RWPE1 (cell line): ENCODE measurements at regions not wholly inside any gene's neighbourhood (a gene's known extent, or its start where the extent isn't known, plus 50 kb on each side); places are given as distances from the start of the nearest gene placed in this dataset.

Experiments used
- CTCF ChIA-PET: fragments of 350-600 bp; sonication (Branson Sonifier 250); formaldehyde crosslinking; extraction: SDS; loops from one replicate; lab custom pipeline; 2021; lab: Yijun Ruan, JAX
- POLR2A ChIA-PET: fragments of 400-600 bp; formaldehyde crosslinking; extraction: SDS; loops from one replicate; lab custom pipeline; 2020; ENCODE audit warnings: antibody characterized with exemption; ENCODE audit not compliant: low non-redundant PET; lab: Yijun Ruan, JAX
- DNase-seq: peaks from one replicate; pipeline ENCODE4 v3.0.0; 2012; ENCODE audit warnings: low spot score
- H3K27ac ChIP-seq: fragments of 450-650 bp; 2 replicates; pipeline ENCODE4 v1.5.1; 2017
- CTCF ChIP-seq: fragments of 450-650 bp; conservative IDR thresholded peaks from 2 replicates; pipeline ENCODE4 v1.5.1; 2017; ENCODE audit warnings: low read depth, mild to moderate bottlenecking

- DNase-seq: no peak
- TF ChIP-seq CTCF: no peak
- H3K27ac ChIP-seq: no peak overlapping the region
- POLR2A ChIA-PET: no interaction called here
- CTCF ChIA-PET: no interaction called here
These were observed 1013.1 kb downstream of the NR2F1-AS1 start for GRCh38 chr5:92567831-92568450.

DNA sequence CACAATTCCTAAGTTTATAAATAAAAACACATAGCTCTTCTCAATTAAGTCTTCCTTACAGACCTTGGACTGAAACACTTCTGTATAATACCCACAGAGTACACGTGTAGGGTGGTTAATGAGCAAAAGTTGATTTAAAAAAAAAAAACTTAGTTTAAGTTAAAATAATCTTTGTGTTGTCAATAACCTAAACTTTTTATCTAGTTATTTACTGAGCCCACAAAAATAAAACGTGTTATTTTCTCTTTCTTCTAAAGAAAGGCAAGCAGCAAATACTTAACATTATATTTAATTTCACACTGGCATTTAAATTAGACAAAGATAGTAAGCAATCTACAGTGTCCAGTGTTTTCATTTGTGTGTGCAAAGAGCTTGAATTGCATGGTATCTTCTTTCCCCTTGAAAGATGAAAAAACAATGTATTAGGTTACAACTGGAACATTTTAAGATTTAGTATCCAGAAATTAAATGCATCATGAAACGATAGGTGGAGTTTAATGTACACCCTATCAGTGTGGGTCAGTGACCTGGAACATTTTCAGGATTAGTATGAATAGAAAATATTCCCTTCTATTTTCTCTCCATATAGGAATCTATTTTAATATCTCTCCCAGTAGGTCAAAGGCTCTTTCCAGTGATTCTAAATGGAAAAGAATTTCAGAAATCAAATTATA, 1014.8 kb downstream of the NR2F1-AS1 start:
- no peak for DNase-seq
- ChIA-PET CTCF (no interaction called here), POLR2A (no interaction called here)
- no peak for TF ChIP-seq CTCF
- no peak overlapping the region for H3K27ac ChIP-seq

- ChIA-PET CTCF (no interaction called here), POLR2A (no interaction called here)
- no peak overlapping the region for H3K27ac ChIP-seq
- no peak for DNase-seq
- TF ChIP-seq CTCF: no peak
These were observed 1015.3 kb downstream of the NR2F1-AS1 start for GRCh38 chr5:92565673-92566072.

DNA sequence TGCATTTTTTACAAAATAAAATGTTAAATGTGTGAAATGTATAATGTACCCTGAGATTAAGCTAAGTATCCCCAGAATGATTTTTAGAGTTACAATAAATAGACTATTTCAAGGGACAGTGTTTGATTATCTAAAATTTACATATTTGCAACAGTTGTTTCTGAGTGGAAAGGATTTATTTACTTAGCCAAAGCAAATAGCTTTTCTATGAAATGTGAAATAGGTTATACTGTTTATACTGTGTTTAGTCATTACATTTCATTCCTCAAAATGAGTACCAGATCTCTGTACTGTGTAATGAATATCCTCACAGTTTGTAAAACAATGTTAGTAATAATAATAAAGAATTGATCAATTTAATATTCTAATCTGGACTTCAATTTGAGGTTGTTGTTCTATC, 1019.0 kb downstream of the NR2F1-AS1 start:
- no peak overlapping the region for H3K27ac ChIP-seq
- CTCF ChIA-PET: no interaction called here
- TF ChIP-seq CTCF: no peak
- no peak for DNase-seq
- POLR2A ChIA-PET: no interaction called here

GRCh38 chr5:92561411-92561959, 1019.5 kb downstream of the NR2F1-AS1 start:
- ChIA-PET CTCF (interaction anchor here (0.6 kb wide), 1 partner anchor 91 kb away, joined by 3 read pairs; no protein-coding TSS in a partner anchor), POLR2A (no interaction called here)
- no peak for DNase-seq
- no peak overlapping the region for H3K27ac ChIP-seq
- TF ChIP-seq CTCF: no peak

GRCh38 chr5:92560698-92561401, 1020.2 kb downstream of the NR2F1-AS1 start:
- no peak for DNase-seq
- ChIA-PET POLR2A (interaction anchor here (0.6 kb wide), 1 partner anchor 1061 kb away, joined by 5 read pairs; no protein-coding TSS in a partner anchor), CTCF (interaction anchor here (0.6 to 0.7 kb wide), 3 partner anchors 90 to 1914 kb away, joined by 3 to 5 read pairs (median 3); no protein-coding TSS in a partner anchor)
- no peak overlapping the region for H3K27ac ChIP-seq
- no peak for TF ChIP-seq CTCF
